ENCODE measurements at regions not wholly inside any gene's neighbourhood (a gene's known extent, or its start where the extent isn't known, plus 50 kb on each side); places are given as distances from the start of the nearest gene placed in this dataset.

DNA sequence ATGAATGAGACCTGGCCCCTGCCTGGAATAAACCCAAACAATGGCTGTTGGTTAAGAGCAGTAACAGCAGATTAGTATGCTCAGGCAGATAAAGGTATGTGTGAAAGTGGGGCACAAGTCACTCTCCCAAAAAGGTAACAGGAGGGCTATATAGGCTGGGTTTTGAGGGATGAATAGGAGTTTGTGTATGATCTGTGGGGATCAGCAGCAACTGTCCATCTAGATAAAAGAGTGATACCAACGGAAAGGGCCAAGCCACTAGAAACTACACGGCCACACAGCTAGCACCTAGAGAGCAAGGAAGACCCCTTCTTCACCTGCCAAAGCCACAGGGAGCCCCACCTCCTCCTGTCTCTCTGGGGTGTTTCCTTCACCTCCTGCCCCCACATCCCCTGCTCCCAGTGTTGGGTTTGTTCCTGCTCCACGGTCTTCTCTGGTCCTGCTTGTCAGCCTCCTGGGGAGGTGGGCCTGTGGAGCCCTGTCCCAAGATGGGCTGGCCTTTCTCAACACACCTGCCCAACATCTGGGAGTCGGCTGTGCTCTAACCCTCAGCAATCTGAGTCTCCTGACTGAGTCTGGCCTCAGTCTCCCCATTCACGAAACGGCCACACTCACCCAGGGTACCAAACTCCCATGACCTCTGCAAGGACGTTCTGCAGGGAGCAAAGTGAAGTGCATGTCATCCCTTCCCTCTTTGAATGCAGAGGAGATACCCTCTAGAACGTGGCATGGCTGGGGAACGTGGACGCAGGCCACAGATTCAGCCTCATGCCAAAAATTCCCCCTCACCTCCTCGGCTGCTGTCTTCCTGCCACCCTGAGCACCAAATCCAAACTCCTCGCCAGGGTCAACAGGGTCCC, 108.2 kb downstream of the NCOR2 start:
- DNase-seq (ENCODE audit: low read depth): no peak

DNA sequence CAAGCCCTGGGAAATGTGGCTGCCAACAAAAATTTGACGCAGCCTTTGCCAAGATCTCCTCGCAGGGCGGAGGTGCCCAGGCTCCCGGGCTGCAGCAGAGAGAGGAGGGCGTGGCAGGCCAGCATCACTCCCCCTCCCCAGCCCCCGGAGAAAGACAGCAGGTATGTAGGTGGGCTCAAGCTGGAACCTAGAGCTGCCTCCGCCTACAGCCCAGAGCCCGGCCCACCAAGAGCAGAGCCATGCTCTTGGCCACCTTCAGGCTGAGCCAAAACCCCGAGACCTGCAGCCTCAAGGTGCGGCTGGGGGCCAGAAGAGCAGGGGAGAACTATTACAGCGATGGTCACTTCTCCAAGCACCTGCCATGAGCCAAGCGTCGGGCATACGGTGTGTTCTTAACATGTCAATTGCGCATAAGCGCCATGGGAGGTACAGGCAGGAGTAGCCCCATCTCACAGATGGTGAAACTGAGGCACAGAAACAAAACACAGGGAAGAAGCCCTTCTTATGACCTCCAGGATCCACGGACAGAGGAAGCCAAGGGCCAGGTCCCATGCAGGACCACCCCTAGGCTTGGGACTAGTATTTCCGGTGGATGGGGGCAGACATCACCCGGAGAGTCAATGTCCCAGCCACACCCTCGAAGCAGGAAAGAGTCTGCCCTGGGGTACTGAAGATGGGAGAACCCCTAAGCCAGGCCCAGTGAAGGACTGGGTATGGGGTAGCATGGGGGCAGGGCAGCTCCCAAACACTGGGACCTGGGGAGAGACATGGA, 109.0 kb downstream of the NCOR2 start:
- no peak for DNase-seq (ENCODE audit: low read depth)

DNA sequence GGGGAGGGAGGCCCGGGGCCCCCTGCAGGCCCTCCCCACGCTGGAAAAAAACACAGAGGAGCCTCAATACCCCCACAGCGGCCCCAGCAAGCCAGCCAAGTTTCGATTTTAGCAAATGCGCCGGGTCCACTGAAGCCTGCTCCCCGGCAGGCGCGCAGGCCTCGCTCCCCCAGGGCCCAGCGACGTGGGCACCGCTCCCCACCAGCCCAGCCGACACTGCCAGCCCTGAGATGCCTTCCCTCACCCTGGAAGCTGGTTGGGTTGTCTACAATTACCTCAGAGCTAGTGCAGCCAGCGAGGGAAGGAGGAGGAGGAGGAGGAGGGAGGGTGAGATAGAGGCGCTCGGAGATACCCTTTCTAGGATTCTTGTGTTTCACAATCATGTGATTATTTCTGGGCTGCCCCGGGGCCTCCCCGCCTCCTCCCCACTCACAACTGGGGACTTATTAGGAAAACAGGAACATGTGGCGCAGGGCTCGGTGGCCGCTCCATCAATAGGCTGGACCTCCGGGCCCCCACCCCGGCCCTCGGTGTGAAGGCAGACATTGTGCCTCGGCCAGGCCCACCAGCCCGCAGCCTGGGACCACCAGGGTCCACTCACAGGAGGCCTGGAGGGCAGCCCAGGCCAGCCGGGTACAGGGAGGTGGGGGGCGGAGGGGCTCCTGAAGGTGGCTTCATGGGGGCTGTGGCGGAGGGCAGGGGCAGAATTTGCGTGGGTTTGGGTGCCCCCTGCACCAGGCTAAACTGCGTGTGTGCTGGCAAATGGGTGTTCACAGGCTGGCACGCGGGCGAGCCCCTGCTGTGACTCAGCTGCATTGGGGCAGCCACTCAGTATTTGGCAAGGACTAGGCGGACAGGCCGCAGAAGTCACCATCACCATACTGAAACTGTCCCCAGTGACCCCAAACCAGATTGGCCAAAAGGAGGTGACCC, 109.9 kb downstream of the NCOR2 start:
- DNase-seq (ENCODE audit: low read depth): peak; percentile 34

DNA sequence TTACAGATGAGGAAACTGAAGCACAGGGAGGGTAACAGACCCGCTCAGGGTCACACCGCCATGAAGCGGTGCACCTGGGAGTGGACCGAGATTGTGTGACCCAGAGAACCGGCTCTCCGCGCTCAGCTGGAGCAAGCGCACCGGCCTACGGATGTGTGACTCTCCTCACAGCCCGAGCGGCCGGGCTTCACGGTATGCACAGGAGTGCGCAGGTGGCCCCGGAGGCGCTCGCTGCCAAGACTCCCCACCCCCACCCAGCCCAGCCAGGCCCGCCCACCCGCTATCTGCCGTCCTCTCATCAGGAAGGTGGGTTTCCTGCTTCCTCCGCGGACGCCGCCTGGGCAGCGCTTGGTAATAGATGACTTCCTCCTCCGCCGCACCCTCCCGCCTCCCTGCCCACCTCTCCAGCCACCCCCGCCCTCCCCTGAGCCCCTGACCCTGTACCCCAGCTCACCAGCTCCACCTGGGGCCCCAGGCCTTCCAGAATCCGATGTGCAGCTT, 110.7 kb downstream of the NCOR2 start:
- DNase-seq (ENCODE audit: low read depth): peak; percentile 37

DNA sequence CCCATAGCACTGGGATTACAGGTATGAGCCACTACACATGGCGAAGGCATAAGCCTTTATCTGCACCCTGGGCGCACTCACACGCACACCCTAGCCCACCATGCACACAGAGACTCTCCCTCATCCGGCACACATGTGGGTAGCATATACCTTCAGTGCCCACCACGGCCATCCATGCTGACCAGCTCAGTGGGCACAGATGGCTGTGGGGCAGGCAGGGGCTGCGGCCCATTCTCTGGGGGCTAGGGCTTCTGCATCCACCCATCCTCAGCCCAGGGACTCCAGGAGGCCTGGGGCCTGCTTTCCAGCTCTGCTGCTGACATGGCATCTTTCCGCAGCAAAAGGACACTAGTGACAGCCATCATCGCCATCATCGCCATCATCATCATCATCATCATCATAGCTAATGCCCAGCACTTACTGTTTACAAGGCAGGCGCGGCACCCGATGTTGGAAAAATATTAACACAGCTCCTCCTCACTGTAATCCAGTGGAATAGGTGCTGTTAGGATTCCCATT, 111.2 kb downstream of the NCOR2 start:
- DNase-seq (ENCODE audit: low read depth): no peak

DNA sequence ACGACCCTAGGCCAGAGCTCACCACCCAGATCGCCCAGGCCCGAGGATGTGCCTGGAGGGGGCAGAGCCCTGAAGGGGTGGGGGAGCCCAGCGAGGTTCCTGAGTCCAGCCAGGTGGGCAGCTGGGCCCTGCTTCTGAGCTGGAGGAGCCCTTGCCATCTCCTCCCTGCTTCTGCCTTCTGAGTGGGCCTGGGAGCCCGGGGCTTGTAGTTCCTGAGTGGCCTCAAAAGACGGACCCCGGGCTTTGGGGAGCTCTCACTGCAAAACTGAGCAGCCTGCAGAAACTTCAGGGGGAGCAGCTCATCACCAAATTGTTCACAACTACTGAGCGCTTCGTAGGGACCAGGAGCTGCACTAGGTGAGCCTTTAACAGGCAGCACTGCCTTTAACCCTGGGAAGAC, 112.1 kb downstream of the NCOR2 start:
- no peak for DNase-seq (ENCODE audit: low read depth)

DNA sequence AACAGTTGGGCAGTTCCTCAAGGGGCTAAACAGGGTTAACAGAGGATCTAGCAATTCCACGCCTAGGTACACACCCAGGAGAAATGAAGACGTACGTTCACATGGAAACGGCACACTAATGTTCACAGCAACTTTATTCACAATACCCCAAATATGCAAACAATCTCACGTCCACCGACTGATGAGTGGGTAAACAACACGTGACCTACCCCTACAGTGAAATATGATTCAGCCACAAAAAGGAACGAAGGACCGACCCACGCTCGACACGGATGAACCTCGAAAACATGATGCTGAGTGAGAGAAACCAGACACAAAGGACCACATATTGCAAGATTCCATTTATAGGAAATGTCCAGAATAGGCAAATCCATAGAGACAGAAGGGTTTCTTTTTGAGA, 112.7 kb downstream of the NCOR2 start:
- no peak for DNase-seq (ENCODE audit: low read depth)

DNA sequence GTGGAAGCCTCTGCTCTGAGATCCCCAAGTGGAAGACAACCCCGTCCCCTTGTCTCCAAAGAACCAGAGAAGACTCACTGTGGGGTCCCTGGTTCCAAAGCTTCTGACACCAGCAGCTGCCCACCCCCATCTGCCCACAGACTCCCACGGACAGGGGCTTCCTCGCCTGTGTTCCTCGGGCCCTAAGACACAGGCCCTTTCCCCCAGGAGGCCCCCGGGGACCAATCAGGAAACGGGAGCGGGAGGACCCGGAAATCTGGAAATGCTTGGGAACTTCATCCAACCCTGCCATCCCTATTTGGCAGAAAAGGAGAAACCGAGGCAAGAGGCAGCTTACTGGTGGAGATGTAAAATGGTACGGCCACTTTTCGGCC, 113.1 kb downstream of the NCOR2 start:
- DNase-seq (ENCODE audit: low read depth): no peak

DNA sequence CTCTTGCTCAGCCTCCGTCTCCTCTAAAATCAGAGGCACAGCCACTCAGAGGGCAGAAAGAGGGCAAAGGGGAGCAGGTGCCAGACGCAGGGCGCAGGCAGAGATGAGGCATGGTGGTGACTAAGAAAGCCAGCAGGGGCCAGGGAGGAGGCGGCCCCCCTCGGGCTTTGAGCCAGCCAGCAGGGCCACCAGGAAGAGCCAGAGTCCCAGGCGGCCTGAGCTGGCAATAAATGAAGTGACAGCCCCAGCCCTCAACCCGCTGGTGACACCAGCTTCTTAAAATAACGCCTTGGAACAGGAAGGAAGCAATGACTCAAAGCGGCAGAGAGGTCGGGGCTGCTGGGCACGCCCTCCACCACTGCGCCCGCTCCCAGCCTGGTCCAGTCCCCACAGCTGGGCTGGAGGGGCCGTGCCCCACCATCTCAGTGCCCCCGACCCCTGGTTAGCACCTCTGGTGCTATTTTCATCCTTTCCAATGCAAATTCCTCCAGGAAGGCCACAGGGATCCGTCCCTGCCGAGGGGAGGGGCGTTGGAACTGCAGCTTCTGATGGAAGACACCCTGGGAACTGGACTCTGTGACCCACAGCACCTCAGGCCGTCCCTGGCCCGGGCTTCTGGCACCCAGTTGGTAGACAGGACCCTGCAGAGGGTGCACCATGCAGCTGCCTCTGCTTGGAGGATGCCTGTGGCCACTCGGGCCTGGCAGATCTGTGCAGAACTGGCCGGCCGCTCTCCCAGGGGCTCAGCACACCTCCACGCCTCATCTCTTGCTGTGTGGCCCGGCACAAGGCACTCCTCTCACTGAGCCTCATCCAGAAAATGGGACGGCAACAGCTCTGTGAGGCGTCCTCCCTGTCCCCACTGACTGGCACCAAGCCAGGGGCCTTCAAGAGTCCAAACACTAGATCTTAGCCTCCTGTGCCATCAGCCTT, 113.7 kb downstream of the NCOR2 start:
- peak; percentile 83 for DNase-seq (ENCODE audit: low read depth)

DNA sequence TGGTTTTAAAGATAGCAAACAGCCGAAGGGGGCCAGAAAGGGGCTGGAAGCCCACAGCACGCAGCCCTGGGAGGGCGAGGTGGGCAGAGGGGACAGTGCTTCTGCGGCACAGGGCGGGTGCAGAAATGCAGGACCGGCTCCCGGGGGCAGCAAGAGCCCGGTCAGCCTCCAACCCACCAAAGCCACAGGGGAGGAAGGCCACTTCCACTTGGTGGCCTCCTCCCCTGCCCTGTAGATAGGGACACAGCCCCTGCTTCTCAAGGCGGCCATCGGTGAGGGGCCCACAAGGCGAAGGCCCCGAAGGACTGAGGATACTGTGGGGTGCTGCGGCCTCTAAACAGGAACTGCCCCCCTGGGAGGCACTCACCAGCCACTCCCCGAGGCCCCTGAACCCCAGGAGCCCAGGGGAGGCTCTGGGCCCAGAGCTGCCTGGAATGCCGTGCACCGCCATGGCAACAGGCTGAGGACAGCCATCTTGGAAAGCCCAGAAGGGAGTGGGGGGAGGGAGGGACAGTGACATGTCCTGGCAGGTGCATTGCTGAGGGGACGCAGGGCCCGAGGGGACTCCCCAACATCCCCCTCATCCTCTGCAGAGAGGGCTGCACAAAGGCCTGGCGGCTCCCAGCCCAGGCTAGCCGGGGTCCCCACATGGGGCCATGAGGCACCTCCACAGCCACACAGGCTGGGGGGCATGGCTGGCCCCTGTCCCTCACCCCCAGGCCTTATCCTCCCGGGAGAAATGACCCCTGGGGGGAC, 114.7 kb downstream of the NCOR2 start:
- DNase-seq (ENCODE audit: low read depth): no peak

DNA sequence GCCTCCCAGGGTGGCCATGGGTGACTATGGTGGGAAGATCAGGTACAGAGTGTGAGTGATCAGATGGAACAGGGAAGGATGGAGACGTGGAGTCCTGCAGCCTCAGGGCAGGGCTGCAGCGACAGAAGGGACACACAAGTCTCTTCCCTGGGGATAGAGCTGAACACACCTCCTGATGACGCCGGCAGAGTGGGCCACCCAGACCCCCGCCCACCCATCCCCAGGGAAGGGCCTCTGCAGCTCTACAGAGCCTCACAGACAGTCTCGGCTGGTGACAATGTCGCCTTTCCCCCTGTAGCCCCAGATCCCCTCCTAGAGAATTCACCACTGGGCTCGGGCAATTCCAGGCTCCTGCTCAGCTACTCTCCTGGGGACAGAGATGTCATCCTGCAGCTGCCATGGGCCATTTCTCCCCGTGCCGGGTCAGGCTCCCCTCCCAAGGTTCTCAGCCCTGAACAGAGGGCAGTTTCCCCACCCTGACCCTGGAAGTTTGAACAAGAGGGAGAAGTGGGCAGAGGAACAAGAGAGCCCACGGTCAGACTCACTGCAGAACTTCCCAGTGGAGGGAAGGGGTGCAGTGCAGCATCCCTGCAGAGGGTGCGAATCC, 115.7 kb downstream of the NCOR2 start:
- no peak for DNase-seq (ENCODE audit: low read depth)

DNA sequence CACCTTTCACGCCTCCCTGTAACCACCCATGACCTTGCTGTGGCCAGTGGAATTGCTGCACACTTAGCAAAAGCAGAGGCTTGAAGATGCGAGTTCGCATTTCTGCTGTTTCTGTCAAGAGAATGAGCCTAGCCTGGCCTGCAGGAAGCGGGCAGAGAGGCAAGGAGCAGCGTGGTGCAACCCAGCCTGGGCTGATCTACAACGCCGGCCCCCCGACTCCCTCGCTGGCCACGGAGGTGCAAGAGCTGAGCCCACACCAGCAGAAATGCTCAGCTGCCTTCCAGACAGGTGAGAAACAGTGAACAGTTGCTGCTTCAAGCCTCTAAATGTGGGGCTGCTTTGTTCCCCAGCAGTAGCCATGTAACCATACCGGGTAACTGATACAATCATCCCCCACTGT, 116.4 kb downstream of the NCOR2 start:
- no peak for DNase-seq (ENCODE audit: low read depth)

DNA sequence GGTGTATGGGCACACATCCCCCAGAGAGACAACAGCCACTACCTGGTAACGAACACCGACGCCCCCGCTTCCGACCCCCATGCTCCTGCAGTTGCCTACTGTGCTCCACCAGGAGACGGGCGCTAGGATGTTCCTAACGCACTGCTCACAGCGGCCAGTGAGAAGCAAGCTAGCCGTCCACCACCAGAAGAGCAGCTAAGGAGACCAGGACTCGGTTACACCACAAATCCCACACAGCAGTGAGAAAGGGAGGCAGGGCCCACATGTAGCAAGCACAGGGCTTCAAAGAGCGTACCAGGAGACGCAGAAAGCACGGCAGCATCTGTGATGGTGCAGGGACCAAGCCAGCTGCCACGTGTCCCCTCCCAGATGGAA, 117.0 kb downstream of the NCOR2 start:
- DNase-seq (ENCODE audit: low read depth): no peak

DNA sequence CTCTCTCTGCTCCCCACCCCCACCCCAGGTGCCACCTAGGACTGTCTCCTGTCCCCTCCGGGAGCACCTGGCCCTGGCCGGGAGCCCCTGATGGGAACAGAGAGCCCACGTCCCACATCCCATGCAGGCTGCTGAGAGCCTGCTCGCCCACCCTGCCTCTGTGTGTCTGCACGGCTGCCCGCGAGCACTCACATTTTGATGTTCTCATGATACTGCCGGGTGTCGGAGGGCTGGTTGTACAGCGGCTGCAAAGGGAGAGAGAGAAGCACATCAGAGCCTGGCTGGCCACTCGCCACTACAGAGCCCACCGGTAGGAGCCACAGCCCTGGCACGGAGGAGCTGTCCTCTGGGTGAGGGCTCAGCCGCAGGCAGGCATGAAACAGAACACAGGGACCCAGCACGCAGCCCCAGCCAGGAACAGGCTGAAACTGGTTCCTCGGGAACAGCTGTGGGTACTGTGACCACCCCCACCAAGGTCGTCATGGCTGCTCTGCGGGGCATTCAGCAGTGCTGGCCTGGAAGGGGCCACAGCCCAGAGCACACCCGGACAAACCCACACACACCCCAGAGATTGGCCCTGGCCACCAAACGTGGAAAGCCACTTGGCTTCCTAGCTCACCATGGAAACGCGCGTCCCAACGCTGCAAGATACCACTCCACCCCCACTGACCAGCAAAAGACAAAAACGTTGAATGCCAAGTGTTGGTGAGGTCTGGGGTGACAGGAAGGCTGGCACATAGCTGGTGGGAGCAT, 117.6 kb downstream of the NCOR2 start:
- DNase-seq (ENCODE audit: low read depth): no peak

DNA sequence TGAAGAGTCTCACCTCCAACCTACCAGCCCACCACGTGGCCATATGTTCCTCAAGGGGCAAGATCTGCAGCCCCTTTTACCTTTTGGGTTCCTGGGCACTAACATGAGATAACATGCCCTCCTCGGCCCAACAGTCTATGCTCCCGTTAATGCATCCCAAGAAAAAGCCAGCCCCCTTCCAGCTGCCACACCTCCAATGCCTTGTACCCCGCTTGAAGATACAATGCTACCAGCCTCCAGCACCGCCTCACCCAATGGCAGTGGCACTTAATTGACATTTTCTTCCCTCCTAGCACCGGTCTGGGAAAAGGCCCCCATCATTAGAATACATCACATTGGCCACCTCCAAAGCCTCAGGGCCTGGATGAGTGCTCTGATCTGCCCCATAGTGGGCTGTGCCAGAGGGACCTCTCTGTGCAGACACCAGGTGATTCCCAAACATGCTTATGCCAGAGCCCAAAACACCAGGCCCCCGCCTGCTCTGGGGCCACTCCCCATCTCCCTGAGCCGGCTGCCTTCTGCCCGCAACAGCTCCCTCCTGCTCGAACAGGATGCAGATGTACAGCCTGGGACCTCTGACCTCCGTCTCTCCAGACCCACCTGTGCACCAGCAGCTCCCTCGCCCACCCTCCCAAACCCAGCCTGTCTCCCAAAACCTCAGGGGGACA, 118.3 kb downstream of the NCOR2 start:
- DNase-seq (ENCODE audit: low read depth): no peak

DNA sequence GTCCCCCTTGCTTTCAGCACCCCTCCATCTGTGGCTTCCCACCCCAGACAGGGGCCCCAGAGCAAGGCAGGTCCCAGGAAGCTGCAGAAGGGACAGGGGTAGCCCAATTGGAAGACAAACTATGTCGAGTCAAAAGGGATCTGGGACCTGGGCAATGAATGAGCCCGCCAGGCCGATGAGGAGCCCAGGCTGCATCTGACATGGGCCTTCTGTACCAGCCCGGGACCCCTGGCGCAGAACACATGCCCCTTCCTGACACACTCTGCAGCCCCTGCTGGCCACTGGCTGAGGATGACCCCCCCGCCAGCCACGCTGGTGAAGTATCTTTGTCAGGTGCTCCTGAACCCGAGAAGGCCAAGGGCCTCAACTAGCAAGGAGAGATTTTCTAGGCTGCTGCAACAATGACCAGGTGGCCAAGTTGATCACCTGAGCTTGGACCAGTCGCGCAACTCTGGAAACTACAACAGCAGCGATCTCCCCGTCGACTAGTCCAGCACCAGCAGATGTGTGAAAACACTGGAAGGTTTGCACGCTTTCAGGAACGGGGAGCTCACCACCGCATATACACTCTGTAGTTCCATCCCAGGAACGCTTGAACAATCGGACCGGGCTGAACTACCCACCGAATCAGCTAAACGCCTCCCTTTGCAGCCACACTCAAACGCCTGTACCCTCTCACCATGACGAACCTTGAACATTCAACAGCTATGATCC, 119.0 kb downstream of the NCOR2 start:
- DNase-seq (ENCODE audit: low read depth): no peak

DNA sequence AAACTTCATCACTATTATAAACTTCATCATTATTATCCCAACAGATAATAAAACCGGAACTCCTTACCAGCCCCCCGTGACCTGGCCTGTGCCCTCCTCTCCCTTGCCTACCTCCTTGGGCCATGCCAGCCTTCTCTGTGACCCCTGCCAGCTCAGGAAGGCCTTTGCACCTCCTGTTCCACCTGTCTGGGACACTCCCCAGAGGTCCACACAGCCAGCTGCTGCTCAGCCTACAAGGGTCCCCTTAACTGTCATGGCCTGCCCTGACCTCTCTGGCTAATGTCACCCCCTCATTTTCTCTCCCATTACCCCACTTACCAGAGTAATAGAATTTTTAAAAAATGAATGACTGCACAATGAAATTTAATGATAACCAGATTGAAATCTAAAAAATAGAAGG, 121.0 kb downstream of the NCOR2 start:
- no peak for DNase-seq (ENCODE audit: low read depth)

DNA sequence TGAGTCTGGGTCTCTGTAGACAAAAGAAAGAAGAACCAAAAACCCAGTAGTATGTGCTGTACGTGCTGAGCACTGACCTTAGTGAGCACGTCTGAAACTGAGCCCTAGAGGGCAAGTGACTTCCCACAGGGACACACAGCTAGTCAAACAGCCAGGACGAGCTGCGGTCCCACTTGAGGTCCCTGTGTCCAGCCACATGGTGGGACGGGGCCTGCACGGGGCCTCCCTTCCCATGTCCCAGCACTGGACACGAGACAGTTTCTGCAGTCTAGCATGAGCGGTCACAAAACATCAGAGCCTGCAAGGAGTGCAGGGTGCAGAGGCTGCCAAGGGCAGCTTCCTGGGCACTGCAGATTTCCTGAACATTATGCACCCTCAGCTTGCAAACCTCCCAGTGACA, 121.6 kb downstream of the NCOR2 start:
- DNase-seq (ENCODE audit: low read depth): no peak

Measured in stimulated activated CD8-positive, alpha-beta memory T cell treated with anti-CD3 and anti-CD28 coated beads, Interleukin-12 subunit alpha, Interleukin-12 subunit beta, amount 100 ng/mL, for 4 hours (primary cell).